NT2/D1 (cell line): ENCODE measurements at regions not wholly inside any gene's neighbourhood (a gene's known extent, or its start where the extent isn't known, plus 50 kb on each side); places are given as distances from the start of the nearest gene placed in this dataset.

Source experiments
- DNase-seq: peaks from one replicate; pipeline ENCODE4 v3.0.0-alpha.2; 2011; ENCODE audit warnings: low read depth, low spot score
- H3K27me3 ChIP-seq: 2 replicates; pipeline ENCODE4 v1.6.0; 2011; ENCODE audit warnings: mild to moderate bottlenecking; ENCODE audit not compliant: insufficient read length, insufficient read depth
- H3K36me3 ChIP-seq: 2 replicates; pipeline ENCODE4 v1.6.1; 2011; ENCODE audit warnings: mild to moderate bottlenecking, low read length, mixed read lengths; ENCODE audit not compliant: insufficient read depth, insufficient read length
- H3K4me1 ChIP-seq: 2 replicates; pipeline ENCODE4 v1.5.1; 2011; ENCODE audit not compliant: insufficient read depth, insufficient read length
- H3K4me3 ChIP-seq: 2 replicates; pipeline ENCODE4 v1.5.1; 2011; ENCODE audit warnings: low read depth; ENCODE audit not compliant: insufficient read length
- H3K9ac ChIP-seq: 2 replicates; pipeline ENCODE4 v1.6.0; 2011; ENCODE audit warnings: low read depth; ENCODE audit not compliant: insufficient read length
- H3K9me3 ChIP-seq: 2 replicates; pipeline ENCODE4 v1.5.1; 2011; ENCODE audit warnings: mild to moderate bottlenecking, low read length; ENCODE audit not compliant: insufficient read depth
- SUZ12 ChIP-seq: IDR thresholded peaks from 2 replicates; pipeline ENCODE4 v1.6.1; 2011; ENCODE audit not compliant: insufficient read length, insufficient read depth; ENCODE audit errors: extremely low read depth
- YY1 ChIP-seq: IDR thresholded peaks from 2 replicates; pipeline ENCODE4 v1.6.1; 2011; ENCODE audit not compliant: insufficient read length, insufficient read depth
- ZNF274 ChIP-seq: IDR thresholded peaks from 2 replicates; pipeline ENCODE4 v1.6.1; 2011; ENCODE audit warnings: mild to moderate bottlenecking, low read depth, low read length

DNA sequence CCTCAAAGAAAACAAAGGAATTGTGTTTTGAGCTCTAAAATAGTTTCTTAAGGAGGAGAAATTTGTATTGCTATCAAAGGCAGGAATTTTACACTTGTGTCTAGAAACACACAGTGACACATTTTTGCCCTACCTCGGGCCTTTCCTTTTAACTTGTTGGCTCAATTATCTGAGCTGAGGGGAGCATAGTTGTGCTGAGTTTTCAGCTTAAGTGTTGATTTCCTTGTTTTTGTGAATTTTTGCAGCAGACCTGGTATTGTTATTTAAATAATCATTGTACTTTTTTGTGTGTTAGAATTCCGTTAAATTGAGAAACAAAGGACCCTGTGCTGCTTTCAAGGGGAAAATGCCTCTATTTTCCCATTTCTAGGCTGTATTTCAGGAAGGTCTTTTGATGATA, 249.7 kb downstream of the CD83 start:
- Histone ChIP-seq H3K4me1 (peaks cover 2% of the 10 kb centered on the region), H3K9me3 (no peaks in the 10 kb centered on the region; the same call in 1 of the 2 replicates), H3K4me3 (no peak overlapping the region), H3K36me3 (no peaks in the 10 kb centered on the region), H3K9ac (no peak overlapping the region), H3K27me3 (no peaks in the 10 kb centered on the region)
- TF ChIP-seq YY1 (no peak), SUZ12 (no peak), ZNF274 (no peak)
- no peak for DNase-seq

DNA sequence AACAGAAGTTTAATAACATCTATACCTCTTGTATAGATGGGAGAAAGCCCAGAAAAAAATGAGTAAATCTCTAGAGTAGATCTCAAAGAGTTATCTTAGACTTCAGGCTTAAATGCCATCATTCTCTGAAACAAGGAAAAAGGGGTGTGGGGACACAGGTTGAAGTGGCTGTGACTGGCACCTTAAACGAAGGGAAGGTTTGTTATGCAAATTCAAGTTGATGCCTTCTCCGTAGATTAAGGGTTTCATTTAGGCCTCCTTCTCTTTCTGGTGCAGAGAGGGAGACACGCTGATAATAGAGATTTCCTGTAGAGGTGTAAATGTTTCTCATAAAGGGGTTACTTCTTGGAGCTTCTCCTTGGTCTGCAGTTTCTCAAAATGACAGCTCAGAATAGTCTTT, 252.1 kb downstream of the CD83 start:
- no peaks in the 10 kb centered on the region for H3K27me3 ChIP-seq
- H3K9ac ChIP-seq, result no peak overlapping the region
- H3K9me3 ChIP-seq, result no peaks in the 10 kb centered on the region; the same call in 1 of the 2 replicates
- no peak for TF ChIP-seq YY1
- TF ChIP-seq SUZ12, result no peak
- TF ChIP-seq ZNF274, result no peak
- H3K4me1 ChIP-seq, result peaks cover 2% of the 10 kb centered on the region
- H3K36me3 ChIP-seq, result no peaks in the 10 kb centered on the region
- no peak for DNase-seq
- H3K4me3 ChIP-seq, result no peak overlapping the region

DNA sequence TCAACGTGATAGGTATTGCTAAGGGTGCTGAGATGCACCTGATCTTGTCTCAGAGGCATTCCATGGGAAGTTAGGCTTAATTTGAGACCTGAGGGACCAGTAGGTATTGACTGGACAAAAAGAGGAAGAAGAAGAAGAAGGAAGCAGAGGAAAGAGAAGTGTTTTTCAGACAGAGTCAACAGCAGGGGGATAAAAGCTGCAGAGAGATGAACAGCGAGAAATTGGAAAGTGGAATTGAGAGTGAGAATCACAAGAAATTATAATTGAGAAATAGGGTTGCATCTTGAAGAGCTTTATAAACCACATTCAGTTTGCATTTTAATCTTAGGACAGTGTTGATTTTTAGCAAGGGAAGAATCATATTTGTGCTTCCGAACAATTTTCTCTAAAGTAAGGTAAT, 254.0 kb downstream of the CD83 start:
- Histone ChIP-seq H3K4me1 (peaks cover 2% of the 10 kb centered on the region), H3K36me3 (no peaks in the 10 kb centered on the region), H3K9ac (no peak overlapping the region), H3K27me3 (no peaks in the 10 kb centered on the region), H3K4me3 (no peak overlapping the region), H3K9me3 (peaks cover 7% of the 10 kb centered on the region; the same call in 1 of the 2 replicates)
- TF ChIP-seq YY1 (no peak), SUZ12 (no peak), ZNF274 (no peak)
- DNase-seq, result no peak

DNA sequence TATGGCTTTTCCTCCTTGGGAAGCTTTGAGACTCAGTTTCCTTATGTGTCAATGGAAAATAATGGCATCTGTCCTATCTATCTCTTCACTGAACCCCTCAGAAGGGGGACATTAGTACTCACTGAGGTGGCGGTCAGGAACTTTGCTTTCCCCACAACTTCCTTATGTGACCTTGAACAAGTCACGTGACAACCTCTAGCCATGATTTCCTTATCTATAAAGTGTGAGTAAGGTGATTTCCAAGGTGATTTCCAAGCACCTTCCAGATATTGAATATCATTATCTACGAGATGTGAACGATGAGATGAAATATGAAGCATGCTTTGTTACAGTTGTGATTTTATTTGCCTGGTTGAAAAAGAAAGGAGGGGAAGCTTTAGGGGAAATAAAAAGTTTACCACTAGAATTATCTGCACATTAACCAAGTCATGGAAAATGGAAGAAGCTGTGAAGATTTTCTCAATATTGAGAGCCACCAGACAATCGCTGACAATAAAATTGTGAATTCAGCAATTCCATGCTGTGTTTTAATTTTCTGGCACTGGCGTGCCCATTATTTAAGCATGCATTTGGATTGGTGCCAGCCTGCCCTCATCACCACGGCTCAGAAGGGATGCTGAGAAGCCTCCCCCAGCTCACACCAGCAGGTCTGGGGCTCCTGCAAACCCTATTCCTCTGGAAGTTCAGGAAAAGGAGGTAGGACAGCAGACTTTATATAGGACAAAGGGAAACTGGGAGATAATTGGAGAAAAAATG, 255.3 kb downstream of the CD83 start:
- no peak for DNase-seq
- Histone ChIP-seq H3K4me3 (no peak overlapping the region), H3K4me1 (peaks cover 2% of the 10 kb centered on the region), H3K36me3 (no peaks in the 10 kb centered on the region), H3K9me3 (peaks cover 17% of the 10 kb centered on the region; the same call in 1 of the 2 replicates), H3K27me3 (no peaks in the 10 kb centered on the region), H3K9ac (no peak overlapping the region)
- TF ChIP-seq ZNF274 (no peak), SUZ12 (no peak), YY1 (no peak)

DNA sequence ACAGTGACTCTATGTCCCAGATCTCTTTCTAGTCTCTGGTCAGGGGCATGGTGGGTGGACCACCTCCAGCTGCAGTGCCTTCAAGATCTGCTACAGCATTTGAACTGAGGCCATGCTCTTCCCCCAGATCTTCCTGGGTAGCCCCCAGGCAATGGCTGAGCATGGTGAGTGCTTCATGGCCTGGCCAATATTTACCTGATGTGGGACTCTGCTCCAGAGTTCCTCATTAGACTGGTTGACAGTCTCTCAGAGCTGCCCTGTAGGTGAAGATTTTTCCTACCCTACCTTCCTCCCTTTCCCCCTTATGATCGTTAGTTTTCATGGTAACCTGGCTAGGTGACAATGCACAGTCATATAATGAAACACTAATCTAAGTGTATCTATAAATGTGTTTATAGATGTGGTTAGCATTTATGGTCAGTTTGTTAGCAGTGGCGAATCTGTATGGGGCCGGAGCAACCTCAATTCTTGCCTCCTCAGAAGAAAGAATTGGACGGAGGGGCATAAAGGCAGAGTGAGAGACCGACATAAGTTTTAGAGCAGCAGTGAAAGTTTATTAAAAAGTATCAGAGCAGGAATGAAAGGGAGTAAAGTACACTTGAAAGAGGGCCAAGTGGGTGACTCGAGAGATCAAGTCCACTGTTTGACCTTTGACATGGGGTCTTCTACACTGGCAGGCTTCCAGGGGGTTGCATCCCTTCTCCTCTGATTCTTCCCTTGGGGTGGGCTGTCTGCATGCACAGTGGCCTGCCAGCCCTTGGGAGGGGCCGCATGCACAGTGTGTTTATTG, 256.3 kb downstream of the CD83 start:
- Histone ChIP-seq H3K4me1 (peaks cover 2% of the 10 kb centered on the region), H3K27me3 (no peaks in the 10 kb centered on the region), H3K4me3 (no peak overlapping the region), H3K36me3 (no peaks in the 10 kb centered on the region), H3K9me3 (peaks cover 26% of the 10 kb centered on the region; the same call in 1 of the 2 replicates), H3K9ac (no peak overlapping the region)
- no peak for DNase-seq
- no peak for TF ChIP-seq YY1
- TF ChIP-seq SUZ12, result no peak
- TF ChIP-seq ZNF274, result no peak

DNA sequence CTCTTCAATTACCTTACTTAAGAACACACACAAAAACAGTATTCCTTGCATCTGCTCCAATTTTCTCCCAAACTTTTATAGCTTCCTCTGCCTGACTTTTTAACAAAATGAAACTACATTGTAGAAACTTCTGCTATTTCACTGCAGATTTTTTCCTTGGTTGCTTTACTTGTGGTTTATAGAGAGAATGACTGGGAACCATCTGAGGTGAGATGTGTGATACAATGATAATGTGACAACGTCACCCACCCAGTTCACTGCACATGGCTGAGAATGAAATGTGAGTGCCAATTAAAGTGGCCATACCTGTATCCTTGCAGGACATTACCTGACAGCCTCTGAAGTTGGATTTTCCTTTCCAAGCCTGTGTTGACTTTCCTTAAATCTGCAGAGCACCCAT, 258.4 kb downstream of the CD83 start:
- H3K27me3 ChIP-seq, result no peaks in the 10 kb centered on the region
- DNase-seq, result no peak
- no peaks in the 10 kb centered on the region for H3K36me3 ChIP-seq
- no peak overlapping the region for H3K9ac ChIP-seq
- TF ChIP-seq SUZ12 (no peak), ZNF274 (no peak), YY1 (no peak)
- H3K4me1 ChIP-seq, result peaks cover 4% of the 10 kb centered on the region
- no peak overlapping the region for H3K4me3 ChIP-seq
- peaks cover 39% of the 10 kb centered on the region; the same call in 1 of the 2 replicates for H3K9me3 ChIP-seq

DNA sequence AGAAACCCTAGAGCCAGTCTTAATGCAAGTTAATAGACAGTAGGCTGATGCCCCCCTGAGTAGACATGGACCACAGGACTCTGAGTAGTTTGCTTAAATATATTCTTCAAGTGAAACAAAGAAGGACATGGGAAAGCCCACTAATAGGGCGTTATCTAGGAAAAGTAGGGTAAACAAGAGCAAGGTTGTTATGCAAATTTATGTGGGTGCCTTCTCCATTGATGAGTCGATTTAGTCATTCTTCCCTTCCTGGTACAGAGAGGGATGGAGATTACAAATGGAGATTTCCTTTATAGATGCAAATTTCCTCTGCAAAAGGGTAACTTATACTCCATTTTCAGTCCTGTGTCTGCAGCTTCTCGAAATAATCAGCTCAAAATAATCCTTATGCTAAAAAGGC, 262.0 kb downstream of the CD83 start:
- no peak overlapping the region for H3K4me3 ChIP-seq
- DNase-seq, result peak; percentile 60
- H3K9ac ChIP-seq, result no peak overlapping the region
- H3K36me3 ChIP-seq, result no peaks in the 10 kb centered on the region
- H3K9me3 ChIP-seq, result peaks cover 63% of the 10 kb centered on the region; the same call in 1 of the 2 replicates
- TF ChIP-seq ZNF274 (no peak), SUZ12 (no peak), YY1 (no peak)
- H3K27me3 ChIP-seq, result no peaks in the 10 kb centered on the region
- peaks cover 4% of the 10 kb centered on the region for H3K4me1 ChIP-seq
